ENCODE measurements at regions not wholly inside any gene's neighbourhood (a gene's known extent, or its start where the extent isn't known, plus 50 kb on each side); places are given as distances from the start of the nearest gene placed in this dataset.

GRCh38 chr18:76588601-76589226 lies 93.7 kb upstream of the ZNF516 start:
- TF ChIP-seq CTCF (IDR thresholded peaks at IDR 0.05): no peak
- TF ChIP-seq POLR2A (IDR thresholded peaks at IDR 0.05; ENCODE audit: low read depth): no peak
